Heart left ventricle (tissue), 16 donors: ENCODE measurements at regions not wholly inside any gene's neighbourhood (a gene's known extent, or its start where the extent isn't known, plus 50 kb on each side); places are given as distances from the start of the nearest gene placed in this dataset.

Source experiments
- ATAC-seq, 4 donors: fragments of 200-7000 bp; cut with Tn5 transposase; one replicate each; pipeline ENCODE4 v1.9.1; 2020 to 2022; ENCODE audit warnings: moderate library complexity in 4 of 4, mild to moderate bottlenecking in 3 of 4, moderate number of reproducible peaks in 1 of 4
- DNase-seq, 5 donors: peaks; one replicate each; pipeline ENCODE4 v3.0.0-alpha.2; 2020
- H3K27ac ChIP-seq, 12 donors: fragments of 200-600 bp; sonication (generic) in 4 of 12; one replicate each; pipeline versions ENCODE4 v1.5.0 to v1.8.0; 2016 to 2022; ENCODE audit warnings: mild to moderate bottlenecking in 2 of 12
- H3K27me3 ChIP-seq, 9 donors: fragments of 200-600 bp; sonication (generic) in 2 of 9; one replicate each; pipeline versions ENCODE4 v1.5.1 to v1.8.0; 2016 to 2022; ENCODE audit warnings: mild to moderate bottlenecking in 3 of 9
- H3K36me3 ChIP-seq, 9 donors: fragments of 200-600 bp; sonication (generic) in 2 of 9; one replicate each; pipeline versions ENCODE4 v1.5.0 to v1.8.0; 2018 to 2022; ENCODE audit warnings: mild to moderate bottlenecking in 2 of 9
- H3K4me1 ChIP-seq, 12 donors: fragments of 200-600 bp; sonication (generic) in 4 of 12; one replicate each; pipeline versions ENCODE4 v1.5.0 to v1.8.0; 2016 to 2022; ENCODE audit warnings: mild to moderate bottlenecking in 3 of 12
- H3K4me3 ChIP-seq, 12 donors: fragments of 200-600 bp; sonication (generic) in 4 of 12; one replicate each; pipeline versions ENCODE4 v1.5.0 to v1.8.0; 2017 to 2022; ENCODE audit warnings: mild to moderate bottlenecking in 9 of 12, moderate library complexity in 4 of 12
- H3K9me3 ChIP-seq, 12 donors: fragments of 200-600 bp; sonication (generic) in 4 of 12; one replicate each; pipeline versions ENCODE4 v1.5.0 to v1.8.0; 2016 to 2022; ENCODE audit warnings: mild to moderate bottlenecking in 1 of 12
- CTCF ChIP-seq, 12 donors: fragments of 200-600 bp; sonication (generic) in 4 of 12; IDR thresholded peaks; one replicate each; pipeline versions ENCODE4 v1.5.0 to v1.8.0; 2018 to 2022; ENCODE audit warnings: antibody characterized with exemption in 12 of 12, mild to moderate bottlenecking in 5 of 12
- POLR2A ChIP-seq, 2 donors: fragments of 450-650 bp; IDR thresholded peaks; one replicate each; pipeline ENCODE4 v1.6.1; 2017; ENCODE audit warnings: antibody characterized with exemption in 2 of 2, mild to moderate bottlenecking in 2 of 2, moderate library complexity in 2 of 2
- WGBS, 4 donors: extraction: QIAGEN DNeasy Blood & Tissue Kit in 2 of 4; methylation state at CpG; one replicate each; pipeline versions ENCODE4 v1.1.5 to v1.1.7; 2013 to 2018; 5-methylcytosine and 5-hydroxymethylcytosine counted together
- intact Hi-C, 10 donors: fragments of 100-400 bp; cut with DNase I; formaldehyde crosslinking; loops; one replicate each; pipeline versions ENCODE4 v1.11.1 to v1.14.2; 2022
- donor health status: ischemic (EF 13 %, LVEDD 7.1; RV severe dilation, severe dysfunction).
- donor health status: healthy with polysubstance abuse.
- donor health status: DM: no; HTN: yes; CAD: no.
- donor health status: DM: no; HTN: no; CAD: no.
- donor health status: ischemic (EF 25% LVEDD 6.9; RV normal size, moderate dysfunction).
- donor health status: ischemic (EF 25% LVEDD 5.7; RV mildly dilated, moderate dysfunction).
- donor health status: healthy.
- donor health status: DM: yes; HTN: yes; CAD: no.
- donor health status: ischemic (EF 35%, LVEDD 5.7; RV mildly dilated, moderate dysfunction).
- donor health status: nonischemic (EF 11% LVEDD 7.7; RV severe dilation, severe dysfunction).
- donor health status: DM: yes; HTN: yes; CAD: no.
- donor health status: PGD.
- donor health status: ischemic (EF 29% LVEDD 5.4; RV normal size, mild dysfunction).
- donor health status: nonischemic (EF 23%, LVEDD 6.1; RV moderate dilation, normal function).

GRCh38 chr4:15233626-15234025, 194.2 kb upstream of the C1QTNF7 start:
- TF ChIP-seq POLR2A (IDR thresholded peaks at IDR 0.05) = no peak
- no peak for TF ChIP-seq CTCF (IDR thresholded peaks at IDR 0.05)
- peak overlapping the region in 1 of 12 donors; percentile 18 for H3K4me3 ChIP-seq
- ATAC-seq (peak in 2 of 4 donors; percentile 4 to 17), DNase-seq (no peak)
- peak overlapping the region in 7 of 12 donors; percentile 26 to 67 (median 56) for H3K27ac ChIP-seq
- intact Hi-C loops = loop anchor here in 5 of 10 donors (5.0 to 10.0 kb wide), 2 partner anchors 161 to 224 kb away; no protein-coding TSS in a partner anchor
- H3K27me3 ChIP-seq = no peaks in the 10 kb centered on the region
- H3K4me1 ChIP-seq = peaks cover 0 to 47% (median 11%) of the 10 kb centered on the region in 12 donors
- no peaks in the 10 kb centered on the region for H3K36me3 ChIP-seq
- WGBS, 4 donors = 63 to 87% (median 70%) methylated on average over 5 of the region's 5 CpGs
- no peaks in the 10 kb centered on the region for H3K9me3 ChIP-seq

GRCh38 chr4:15234116-15234855, 193.5 kb upstream of the C1QTNF7 start:
- TF ChIP-seq POLR2A (IDR thresholded peaks at IDR 0.05) (no peak), CTCF (IDR thresholded peaks at IDR 0.05) (no peak)
- Histone ChIP-seq H3K4me3 (peak overlapping the region in 1 of 12 donors; percentile 18), H3K36me3 (no peaks in the 10 kb centered on the region), H3K4me1 (peaks cover 0 to 54% (median 15%) of the 10 kb centered on the region in 12 donors), H3K9me3 (no peaks in the 10 kb centered on the region), H3K27me3 (no peaks in the 10 kb centered on the region), H3K27ac (peak overlapping the region in 7 of 12 donors; percentile 26 to 67 (median 56))
- WGBS, 4 donors = 65 to 75% (median 69%) methylated on average over 7 of the region's 7 CpGs
- no peak for DNase-seq
- intact Hi-C loops = loop anchor here in 5 of 10 donors (5.0 to 10.0 kb wide), 2 partner anchors 161 to 223 kb away; no protein-coding TSS in a partner anchor
- ATAC-seq = peak in 3 of 4 donors; percentile 35 to 57 (median 51)

- ATAC-seq = peak in 2 of 4 donors; percentile 32 to 57
- no peak overlapping the region for H3K4me3 ChIP-seq
- intact Hi-C loops = loop anchor here in 9 of 10 donors (5.0 to 10.0 kb wide), 4 partner anchors 160 to 413 kb away; no protein-coding TSS in a partner anchor
- no peaks in the 10 kb centered on the region for H3K36me3 ChIP-seq
- peak overlapping the region in 5 of 12 donors; percentile 34 to 65 (median 55) for H3K27ac ChIP-seq
- peaks cover 0 to 58% (median 17%) of the 10 kb centered on the region in 12 donors for H3K4me1 ChIP-seq
- 62 to 83% (median 77%) methylated on average over 2 of the region's 2 CpGs for WGBS, 4 donors
- no peak for DNase-seq
- no peaks in the 10 kb centered on the region for H3K9me3 ChIP-seq
- no peaks in the 10 kb centered on the region for H3K27me3 ChIP-seq
- TF ChIP-seq CTCF (IDR thresholded peaks at IDR 0.05) (no peak), POLR2A (IDR thresholded peaks at IDR 0.05) (no peak)
These were observed 193.0 kb upstream of the C1QTNF7 start for GRCh38 chr4:15234856-15235126.

- H3K27ac ChIP-seq = peak overlapping the region in 5 of 12 donors; percentile 7 to 65 (median 36)
- WGBS, 4 donors = 42 to 68% (median 48%) methylated on average over 2 of the region's 2 CpGs
- DNase-seq (no peak), ATAC-seq (no peak)
- no peaks in the 10 kb centered on the region for H3K9me3 ChIP-seq
- no peak for TF ChIP-seq POLR2A (IDR thresholded peaks at IDR 0.05)
- no peak for TF ChIP-seq CTCF (IDR thresholded peaks at IDR 0.05)
- intact Hi-C loops = loop anchor here in 8 of 10 donors (5.0 to 10.0 kb wide), 4 partner anchors 160 to 412 kb away; no protein-coding TSS in a partner anchor
- H3K4me1 ChIP-seq = peaks cover 0 to 58% (median 17%) of the 10 kb centered on the region in 12 donors
- H3K36me3 ChIP-seq = no peaks in the 10 kb centered on the region
- no peak overlapping the region for H3K4me3 ChIP-seq
- no peaks in the 10 kb centered on the region for H3K27me3 ChIP-seq
These were observed 192.7 kb upstream of the C1QTNF7 start for GRCh38 chr4:15235135-15235534.
